ENCODE measurements at regions not wholly inside any gene's neighbourhood (a gene's known extent, or its start where the extent isn't known, plus 50 kb on each side); places are given as distances from the start of the nearest gene placed in this dataset.

GRCh38 chr13:107461751-107462150 lies 753.6 kb downstream of the LIG4 start:
- ATAC-seq (ENCODE audit: insufficient read depth, low FRiP score) (no peak), DNase-seq (peak in 2 of 3 donors; percentile 41 to 60)
- peaks cover 0 to 18% (median 3%) of the 10 kb centered on the region in 5 donors for H3K4me1 ChIP-seq (ENCODE audit: control insufficient read depth in 5 of 5, insufficient read depth in 5 of 5, low read length in 5 of 5)
- peaks cover 0 to 2% (median 0%) of the 10 kb centered on the region in 4 donors for H3K9me3 ChIP-seq (ENCODE audit: control insufficient read depth in 4 of 4, insufficient read depth in 3 of 4, low read length in 3 of 4)
- no peaks in the 10 kb centered on the region for H3K36me3 ChIP-seq (ENCODE audit: control insufficient read depth in 4 of 4, insufficient read depth in 4 of 4, low read length in 4 of 4)
- no peak for TF ChIP-seq CTCF (IDR thresholded peaks at IDR 0.05; ENCODE audit: control extremely low read depth, extremely low read depth)
- no peak overlapping the region for H3K9ac ChIP-seq (ENCODE audit: insufficient read depth in 1 of 2, low read length in 2 of 2)
- no peaks in the 10 kb centered on the region for H3K27me3 ChIP-seq (ENCODE audit: control insufficient read depth in 3 of 3, insufficient read depth in 3 of 3, low read length in 2 of 3)
- 46 to 77% methylated on average over 1 of the region's 1 CpG for WGBS, 2 donors
- no peak overlapping the region for H3K27ac ChIP-seq (ENCODE audit: low read depth in 1 of 2, low read length in 1 of 2)
- H3K4me3 ChIP-seq: no peak overlapping the region

GRCh38 chr13:107459430-107459829 lies 755.9 kb downstream of the LIG4 start:
- 81 to 82% methylated on average over 3 of the region's 3 CpGs for WGBS, 2 donors
- H3K27me3 ChIP-seq (ENCODE audit: control insufficient read depth in 3 of 3, insufficient read depth in 3 of 3, low read length in 2 of 3): no peaks in the 10 kb centered on the region
- no peaks in the 10 kb centered on the region for H3K36me3 ChIP-seq (ENCODE audit: control insufficient read depth in 4 of 4, insufficient read depth in 4 of 4, low read length in 4 of 4)
- DNase-seq: peak in 1 of 3 donors; percentile 27
- no peak for TF ChIP-seq CTCF (IDR thresholded peaks at IDR 0.05; ENCODE audit: control extremely low read depth, extremely low read depth)
- no peak overlapping the region for H3K4me3 ChIP-seq
- no peak for ATAC-seq (ENCODE audit: insufficient read depth, low FRiP score)
- no peak overlapping the region for H3K9ac ChIP-seq (ENCODE audit: insufficient read depth in 1 of 2, low read length in 2 of 2)
- peaks cover 0 to 18% (median 3%) of the 10 kb centered on the region in 5 donors for H3K4me1 ChIP-seq (ENCODE audit: control insufficient read depth in 5 of 5, insufficient read depth in 5 of 5, low read length in 5 of 5)
- H3K27ac ChIP-seq (ENCODE audit: low read depth in 1 of 2, low read length in 1 of 2): no peak overlapping the region
- no peaks in the 10 kb centered on the region for H3K9me3 ChIP-seq (ENCODE audit: control insufficient read depth in 4 of 4, insufficient read depth in 3 of 4, low read length in 3 of 4)

GRCh38 chr13:107458269-107458668 lies 757.1 kb downstream of the LIG4 start:
- H3K27me3 ChIP-seq (ENCODE audit: control insufficient read depth in 3 of 3, insufficient read depth in 3 of 3, low read length in 2 of 3): no peaks in the 10 kb centered on the region
- H3K4me3 ChIP-seq: no peak overlapping the region
- ATAC-seq (ENCODE audit: insufficient read depth, low FRiP score): no peak
- 86 to 88% methylated on average over 10 of the region's 10 CpGs for WGBS, 2 donors
- H3K4me1 ChIP-seq (ENCODE audit: control insufficient read depth in 5 of 5, insufficient read depth in 5 of 5, low read length in 5 of 5): peaks cover 0 to 18% (median 3%) of the 10 kb centered on the region in 5 donors
- no peak overlapping the region for H3K27ac ChIP-seq (ENCODE audit: low read depth in 1 of 2, low read length in 1 of 2)
- TF ChIP-seq CTCF (IDR thresholded peaks at IDR 0.05; ENCODE audit: control extremely low read depth, extremely low read depth): no peak
- H3K9ac ChIP-seq (ENCODE audit: insufficient read depth in 1 of 2, low read length in 2 of 2): no peak overlapping the region
- peaks cover 0 to 6% (median under 1%) of the 10 kb centered on the region in 4 donors for H3K9me3 ChIP-seq (ENCODE audit: control insufficient read depth in 4 of 4, insufficient read depth in 3 of 4, low read length in 3 of 4)
- DNase-seq: no peak
- no peaks in the 10 kb centered on the region for H3K36me3 ChIP-seq (ENCODE audit: control insufficient read depth in 4 of 4, insufficient read depth in 4 of 4, low read length in 4 of 4)

- WGBS, 2 donors: 12 to 32% methylated on average over 2 of the region's 2 CpGs
- peaks cover 0 to 12% (median 2%) of the 10 kb centered on the region in 4 donors for H3K9me3 ChIP-seq (ENCODE audit: control insufficient read depth in 4 of 4, insufficient read depth in 3 of 4, low read length in 3 of 4)
- ATAC-seq (ENCODE audit: insufficient read depth, low FRiP score): no peak
Measured at GRCh38 chr13:107457686-107458085, 757.6 kb downstream of the LIG4 start.

More at GRCh38 chr13:107457686-107458085, 757.6 kb downstream of the LIG4 start:
- Histone ChIP-seq H3K4me3 (no peak overlapping the region), H3K4me1 (ENCODE audit: control insufficient read depth in 5 of 5, insufficient read depth in 5 of 5, low read length in 5 of 5) (peaks cover 0 to 18% (median 3%) of the 10 kb centered on the region in 5 donors), H3K36me3 (ENCODE audit: control insufficient read depth in 4 of 4, insufficient read depth in 4 of 4, low read length in 4 of 4) (no peaks in the 10 kb centered on the region), H3K27ac (ENCODE audit: low read depth in 1 of 2, low read length in 1 of 2) (no peak overlapping the region), H3K27me3 (ENCODE audit: control insufficient read depth in 3 of 3, insufficient read depth in 3 of 3, low read length in 2 of 3) (no peaks in the 10 kb centered on the region), H3K9ac (ENCODE audit: insufficient read depth in 1 of 2, low read length in 2 of 2) (no peak overlapping the region)
- peak in 2 of 3 donors; percentile 25 to 33 for DNase-seq
- TF ChIP-seq CTCF (IDR thresholded peaks at IDR 0.05; ENCODE audit: control extremely low read depth, extremely low read depth): no peak

Measured in lung (tissue), 11 donors.